Upper lobe of right lung (tissue), 1 donor: ENCODE measurements at regions not wholly inside any gene's neighbourhood (a gene's known extent, or its start where the extent isn't known, plus 50 kb on each side); places are given as distances from the start of the nearest gene placed in this dataset.

Experiments used
- ATAC-seq: fragments of 200-7000 bp; cut with Tn5 transposase; one replicate; pipeline ENCODE4 v1.9.1; 2020; ENCODE audit warnings: mild to moderate bottlenecking, moderate library complexity
- DNase-seq: peaks from one replicate; pipeline ENCODE4 v3.0.0-alpha.2; 2020
- H3K27ac ChIP-seq: fragments of 200-600 bp; one replicate; pipeline ENCODE4 v1.8.0; 2022
- H3K27me3 ChIP-seq: fragments of 200-600 bp; one replicate; pipeline ENCODE4 v1.8.0; 2022; ENCODE audit warnings: mild to moderate bottlenecking
- H3K36me3 ChIP-seq: fragments of 200-600 bp; one replicate; pipeline ENCODE4 v1.8.0; 2022
- H3K4me1 ChIP-seq: fragments of 200-600 bp; one replicate; pipeline ENCODE4 v1.8.0; 2022
- H3K4me3 ChIP-seq: fragments of 200-600 bp; one replicate; pipeline ENCODE4 v1.8.0; 2022; ENCODE audit warnings: mild to moderate bottlenecking
- H3K9me3 ChIP-seq: fragments of 200-600 bp; one replicate; pipeline ENCODE4 v1.8.0; 2022
- intact Hi-C: fragments of 100-400 bp; cut with DNase I; formaldehyde crosslinking; loops from one replicate; pipeline ENCODE4 v1.11.0; 2022
- TF ChIP-seq, protein P1 (sequence below): fragments of 200-600 bp; IDR thresholded peaks from one replicate; pipeline ENCODE4 v1.8.0; 2022; ENCODE audit warnings: antibody characterized with exemption
- donor health status: DM: no; HTN: yes; CAD: no; lungs with severe emphysema.

DNA sequence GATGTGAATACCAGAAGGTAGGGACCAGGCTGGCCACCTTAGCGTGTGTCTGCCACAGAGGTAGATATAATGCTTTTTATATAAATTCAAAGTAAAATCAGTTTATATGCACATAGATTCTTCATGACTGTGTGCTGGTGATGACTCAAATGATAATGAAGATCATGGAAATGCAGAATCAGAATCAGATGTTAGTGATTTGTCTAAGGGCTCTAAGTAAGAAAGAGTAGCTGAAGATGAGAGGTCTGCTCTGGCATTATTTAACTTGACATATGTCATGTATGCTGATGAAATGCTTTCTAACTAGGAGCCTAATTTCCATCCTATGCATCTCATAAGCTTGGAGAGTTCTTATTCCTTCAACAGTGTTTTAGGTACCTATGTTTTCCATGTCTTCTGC, 50.3 kb upstream of the DPH6 start:
- TF ChIP-seq, protein P1, sequence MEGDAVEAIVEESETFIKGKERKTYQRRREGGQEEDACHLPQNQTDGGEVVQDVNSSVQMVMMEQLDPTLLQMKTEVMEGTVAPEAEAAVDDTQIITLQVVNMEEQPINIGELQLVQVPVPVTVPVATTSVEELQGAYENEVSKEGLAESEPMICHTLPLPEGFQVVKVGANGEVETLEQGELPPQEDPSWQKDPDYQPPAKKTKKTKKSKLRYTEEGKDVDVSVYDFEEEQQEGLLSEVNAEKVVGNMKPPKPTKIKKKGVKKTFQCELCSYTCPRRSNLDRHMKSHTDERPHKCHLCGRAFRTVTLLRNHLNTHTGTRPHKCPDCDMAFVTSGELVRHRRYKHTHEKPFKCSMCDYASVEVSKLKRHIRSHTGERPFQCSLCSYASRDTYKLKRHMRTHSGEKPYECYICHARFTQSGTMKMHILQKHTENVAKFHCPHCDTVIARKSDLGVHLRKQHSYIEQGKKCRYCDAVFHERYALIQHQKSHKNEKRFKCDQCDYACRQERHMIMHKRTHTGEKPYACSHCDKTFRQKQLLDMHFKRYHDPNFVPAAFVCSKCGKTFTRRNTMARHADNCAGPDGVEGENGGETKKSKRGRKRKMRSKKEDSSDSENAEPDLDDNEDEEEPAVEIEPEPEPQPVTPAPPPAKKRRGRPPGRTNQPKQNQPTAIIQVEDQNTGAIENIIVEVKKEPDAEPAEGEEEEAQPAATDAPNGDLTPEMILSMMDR, result no peak
- intact Hi-C loops, result no loop called here

DNA sequence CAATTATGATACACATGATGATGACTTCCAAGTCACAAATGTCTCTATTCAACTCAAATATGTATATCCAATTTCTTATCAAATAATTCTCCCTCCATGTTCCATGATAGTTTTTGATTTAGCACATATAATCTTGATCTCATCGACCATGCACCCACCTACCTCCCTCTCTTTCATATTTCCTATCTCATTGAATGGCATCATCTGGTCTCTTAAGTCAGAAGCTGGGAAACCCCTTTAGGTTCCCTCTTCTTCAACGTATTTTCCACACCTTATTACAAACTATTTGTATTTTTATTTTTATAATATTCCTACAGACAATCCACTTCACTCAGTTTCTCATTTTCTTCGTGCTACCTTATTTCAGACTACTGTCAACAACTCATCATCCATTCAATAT, 56.9 kb upstream of the DPH6 start:
- no peak for ATAC-seq
- intact Hi-C loops, result no loop called here

More for the DNA sequence above, 50.3 kb upstream of the DPH6 start:
- no peaks in the 10 kb centered on the region for H3K4me1 ChIP-seq
- no peak overlapping the region for H3K4me3 ChIP-seq
- ATAC-seq (no peak), DNase-seq (no peak)
- H3K9me3 ChIP-seq, result no peaks in the 10 kb centered on the region
- no peaks in the 10 kb centered on the region for H3K36me3 ChIP-seq
- no peaks in the 10 kb centered on the region for H3K27me3 ChIP-seq
- H3K27ac ChIP-seq, result no peak overlapping the region

DNA sequence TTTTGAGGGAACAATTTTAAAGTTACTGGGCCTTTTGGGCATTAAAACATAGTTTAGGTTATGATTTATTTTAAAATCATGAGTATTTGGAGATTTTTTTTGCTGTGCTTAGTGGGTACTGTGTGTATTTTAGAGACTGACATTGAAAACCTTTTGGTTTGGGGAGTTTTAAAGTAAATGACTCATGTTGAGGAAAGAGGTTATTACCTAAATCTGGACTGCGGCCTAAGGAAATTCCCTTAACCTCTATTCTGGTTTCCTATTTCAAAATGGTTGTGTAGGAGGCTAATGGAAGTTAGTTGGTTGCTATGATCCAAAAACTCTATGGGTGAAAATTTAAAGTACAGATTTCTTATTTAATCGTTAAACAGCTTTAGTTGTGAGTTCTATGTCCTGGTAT, 57.3 kb upstream of the DPH6 start:
- Histone ChIP-seq H3K9me3 (no peaks in the 10 kb centered on the region), H3K27me3 (no peaks in the 10 kb centered on the region), H3K36me3 (no peaks in the 10 kb centered on the region), H3K4me1 (no peaks in the 10 kb centered on the region), H3K27ac (no peak overlapping the region), H3K4me3 (no peak overlapping the region)
- no peak for DNase-seq
- intact Hi-C loops, result no loop called here
- TF ChIP-seq, protein P1, result no peak
- ATAC-seq, result no peak

More for the DNA sequence above, 56.9 kb upstream of the DPH6 start:
- Histone ChIP-seq H3K27ac (no peak overlapping the region), H3K27me3 (no peaks in the 10 kb centered on the region), H3K9me3 (no peaks in the 10 kb centered on the region), H3K4me1 (no peaks in the 10 kb centered on the region), H3K36me3 (no peaks in the 10 kb centered on the region), H3K4me3 (no peak overlapping the region)
- no peak for DNase-seq
- TF ChIP-seq, protein P1, result no peak

DNA sequence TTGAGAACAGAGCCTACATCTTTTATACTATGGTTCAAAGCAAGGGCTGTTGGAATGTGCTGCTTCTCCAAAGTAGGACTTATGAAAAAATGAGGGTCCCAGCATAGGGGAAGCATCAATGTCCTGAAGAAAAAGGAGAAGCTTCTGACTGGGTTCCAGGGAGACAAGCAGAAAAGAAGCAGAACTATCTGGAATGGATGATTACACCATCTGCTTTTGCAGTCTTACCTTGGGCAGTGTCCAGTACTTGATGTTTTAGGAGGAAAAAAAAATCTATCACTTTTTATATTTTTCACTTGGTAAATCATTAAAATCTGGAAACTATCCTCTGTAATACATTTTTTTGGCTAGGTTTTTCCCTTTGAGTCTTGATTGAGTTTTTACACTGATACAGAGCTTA, 57.9 kb upstream of the DPH6 start:
- Histone ChIP-seq H3K27me3 (no peaks in the 10 kb centered on the region), H3K27ac (no peak overlapping the region), H3K36me3 (no peaks in the 10 kb centered on the region), H3K4me1 (no peaks in the 10 kb centered on the region), H3K4me3 (no peak overlapping the region), H3K9me3 (no peaks in the 10 kb centered on the region)
- DNase-seq (no peak), ATAC-seq (no peak)
- intact Hi-C loops, result no loop called here
- TF ChIP-seq, protein P1, result no peak

DNA sequence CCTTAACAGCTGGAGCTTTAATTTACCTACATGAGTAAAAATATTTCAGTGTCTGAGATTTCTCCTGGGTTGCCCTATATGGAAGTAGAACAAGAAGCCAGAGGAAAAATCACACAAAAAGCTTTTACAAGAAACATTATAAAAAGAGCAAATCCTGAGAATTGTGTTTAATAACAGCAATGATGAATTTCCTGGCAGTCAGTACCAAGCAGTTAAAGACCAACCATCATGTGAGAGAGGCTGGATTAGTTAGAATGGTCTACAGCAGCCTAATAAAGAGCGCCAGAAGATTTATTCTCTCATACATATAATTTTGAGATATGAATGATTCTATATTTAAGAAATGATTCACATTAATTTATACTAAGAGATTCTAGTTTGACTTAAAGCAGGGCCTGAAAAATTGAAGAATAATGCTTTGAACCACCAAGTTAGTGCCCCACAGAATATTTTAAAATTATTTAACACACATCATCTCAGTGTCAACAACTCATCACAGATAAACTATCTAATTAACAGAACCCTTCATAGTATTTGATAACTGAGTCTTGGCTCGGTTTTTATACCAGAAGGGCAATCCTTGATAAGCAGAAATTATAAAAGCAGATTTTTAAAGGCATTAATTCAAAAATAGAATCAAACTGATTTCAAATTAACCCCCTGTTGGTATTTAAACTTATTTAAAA, 59.9 kb upstream of the DPH6 start:
- H3K9me3 ChIP-seq, result no peaks in the 10 kb centered on the region
- H3K4me3 ChIP-seq, result no peak overlapping the region
- DNase-seq (no peak), ATAC-seq (no peak)
- TF ChIP-seq, protein P1, result no peak
- H3K27me3 ChIP-seq, result no peaks in the 10 kb centered on the region
- H3K36me3 ChIP-seq, result no peaks in the 10 kb centered on the region
- intact Hi-C loops, result no loop called here
- H3K4me1 ChIP-seq, result no peaks in the 10 kb centered on the region
- H3K27ac ChIP-seq, result no peak overlapping the region

DNA sequence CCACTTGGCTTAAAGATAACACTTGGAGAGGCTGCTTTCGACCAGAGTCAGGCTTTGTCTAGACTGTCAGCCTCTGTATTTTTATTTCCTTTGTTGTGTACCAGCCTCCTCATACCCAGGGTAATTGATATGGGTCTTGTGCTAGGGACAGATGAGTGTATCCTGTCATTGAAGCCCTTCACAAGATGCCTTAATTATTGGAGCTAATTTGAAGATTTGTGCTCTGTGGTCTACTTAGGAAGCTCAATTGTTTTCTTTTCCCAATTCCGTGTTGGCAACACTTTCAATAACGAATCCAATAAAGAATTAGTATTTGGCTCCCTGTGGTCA, 60.5 kb upstream of the DPH6 start:
- TF ChIP-seq, protein P1, result no peak
- DNase-seq (no peak), ATAC-seq (no peak)
- Histone ChIP-seq H3K4me1 (no peaks in the 10 kb centered on the region), H3K9me3 (no peaks in the 10 kb centered on the region), H3K4me3 (no peak overlapping the region), H3K27me3 (no peaks in the 10 kb centered on the region), H3K27ac (no peak overlapping the region), H3K36me3 (no peaks in the 10 kb centered on the region)
- intact Hi-C loops, result no loop called here
